HUES6 (cell line): ENCODE measurements at regions not wholly inside any gene's neighbourhood (a gene's known extent, or its start where the extent isn't known, plus 50 kb on each side); places are given as distances from the start of the nearest gene placed in this dataset.

ENCODE experiments used
- H3K27ac ChIP-seq: 2 replicates; pipeline ENCODE4 v1.7.0; 2013; ENCODE audit warnings: low read depth, mild to moderate bottlenecking, low read length, inconsistent platforms
- H3K27me3 ChIP-seq: 2 replicates; pipeline ENCODE4 v1.6.1; 2013; ENCODE audit warnings: low read length; ENCODE audit not compliant: control insufficient read depth, insufficient read depth
- H3K36me3 ChIP-seq: 2 replicates; pipeline ENCODE4 v1.6.1; 2013; ENCODE audit warnings: low read length; ENCODE audit not compliant: control insufficient read depth, insufficient read depth
- H3K4me1 ChIP-seq: 2 replicates; pipeline ENCODE4 v1.6.1; 2013; ENCODE audit warnings: low read length; ENCODE audit not compliant: control insufficient read depth, insufficient read depth
- H3K4me3 ChIP-seq: 2 replicates; pipeline ENCODE4 v1.5.1; 2013; ENCODE audit warnings: low read depth, low read length
- H3K9ac ChIP-seq: one replicate; pipeline ENCODE4 v1.6.1; 2013; ENCODE audit warnings: mild to moderate bottlenecking, low read length
- H3K9me3 ChIP-seq: 2 replicates; pipeline ENCODE4 v1.6.1; 2013; ENCODE audit warnings: low read depth, low read length; ENCODE audit not compliant: control insufficient read depth, insufficient read depth

DNA sequence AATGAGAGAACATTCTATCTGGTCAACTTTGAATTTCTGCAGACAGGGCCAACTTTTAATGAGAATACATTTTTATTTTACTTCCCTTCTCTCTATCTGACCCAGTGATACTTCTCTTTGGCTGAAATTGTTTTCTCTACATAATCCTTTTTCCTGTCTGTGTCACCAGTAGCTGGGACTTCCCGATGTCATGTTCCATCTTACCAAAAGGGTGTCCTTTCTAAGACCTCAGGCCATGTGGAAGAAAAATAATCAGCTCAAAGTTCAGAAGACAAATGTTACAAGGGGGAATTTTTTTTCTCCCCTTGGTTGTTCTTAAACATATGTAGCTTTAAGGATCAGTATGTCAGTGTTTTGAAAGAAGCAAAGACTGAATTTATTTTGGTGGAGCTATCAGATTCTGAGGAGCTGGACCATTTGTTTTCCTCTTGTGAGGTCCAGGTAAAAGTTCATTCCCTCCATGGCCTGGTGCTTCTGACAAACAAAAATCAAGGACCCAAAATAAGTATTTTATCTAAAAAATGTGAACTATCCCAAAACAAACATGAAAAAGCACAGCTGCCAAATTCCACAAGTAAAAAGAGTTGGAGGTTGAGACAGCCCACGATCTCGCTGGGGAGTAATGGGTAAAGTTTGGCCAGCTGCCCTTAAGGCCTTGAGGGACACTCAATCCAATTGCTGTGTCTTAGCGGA, 859.4 kb upstream of the NR2F2 start:
- no peak overlapping the region for H3K9ac ChIP-seq
- H3K27ac ChIP-seq: no peak overlapping the region
- no peak overlapping the region for H3K4me3 ChIP-seq
- H3K4me1 ChIP-seq: no peaks in the 10 kb centered on the region
- no peaks in the 10 kb centered on the region for H3K27me3 ChIP-seq
- no peaks in the 10 kb centered on the region for H3K36me3 ChIP-seq
- H3K9me3 ChIP-seq: no peaks in the 10 kb centered on the region

DNA sequence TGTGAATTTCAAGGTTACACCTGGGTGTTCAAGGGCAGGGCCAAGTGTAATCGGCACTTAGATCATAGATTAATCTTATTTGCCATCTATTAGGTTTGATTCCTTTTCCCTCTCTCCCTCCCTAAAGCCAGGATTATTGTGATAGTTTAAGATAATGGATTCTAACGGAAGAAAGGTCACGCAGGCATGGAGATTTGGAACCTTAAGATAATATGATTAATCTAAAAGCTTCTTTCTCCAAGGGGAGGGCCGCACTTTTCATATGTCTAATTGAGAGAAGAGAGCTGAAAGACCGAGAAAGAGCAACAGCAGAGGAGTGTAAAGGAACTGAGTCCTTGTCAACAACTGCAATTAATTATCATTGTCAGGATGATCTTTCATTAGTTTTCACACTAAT, 858.8 kb upstream of the NR2F2 start:
- Histone ChIP-seq H3K27me3 (no peaks in the 10 kb centered on the region), H3K9ac (no peak overlapping the region), H3K4me1 (no peaks in the 10 kb centered on the region), H3K9me3 (no peaks in the 10 kb centered on the region), H3K4me3 (no peak overlapping the region), H3K27ac (no peak overlapping the region), H3K36me3 (no peaks in the 10 kb centered on the region)

DNA sequence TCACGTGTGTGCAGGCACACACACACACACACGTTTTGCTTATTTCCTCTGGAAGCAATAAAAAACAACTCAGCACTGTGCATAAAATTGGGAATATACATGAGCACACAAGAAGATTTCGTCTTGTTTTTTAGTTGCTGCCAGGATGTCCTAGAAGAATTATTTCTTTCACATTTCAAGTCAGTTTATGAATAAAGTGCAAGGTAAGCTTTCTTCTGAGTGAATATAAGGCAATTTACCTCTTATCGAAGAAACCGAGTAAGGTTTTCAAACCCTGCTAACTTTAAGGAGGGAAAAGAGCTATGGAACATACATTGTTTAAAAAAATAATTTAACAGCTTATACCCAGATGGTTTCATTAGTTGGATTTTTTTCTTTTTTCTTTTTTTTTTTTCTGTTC, 855.4 kb upstream of the NR2F2 start:
- no peaks in the 10 kb centered on the region for H3K27me3 ChIP-seq
- H3K4me1 ChIP-seq: no peaks in the 10 kb centered on the region
- H3K27ac ChIP-seq: no peak overlapping the region
- H3K9me3 ChIP-seq: no peaks in the 10 kb centered on the region
- no peaks in the 10 kb centered on the region for H3K36me3 ChIP-seq
- H3K4me3 ChIP-seq: no peak overlapping the region
- H3K9ac ChIP-seq: no peak overlapping the region

DNA sequence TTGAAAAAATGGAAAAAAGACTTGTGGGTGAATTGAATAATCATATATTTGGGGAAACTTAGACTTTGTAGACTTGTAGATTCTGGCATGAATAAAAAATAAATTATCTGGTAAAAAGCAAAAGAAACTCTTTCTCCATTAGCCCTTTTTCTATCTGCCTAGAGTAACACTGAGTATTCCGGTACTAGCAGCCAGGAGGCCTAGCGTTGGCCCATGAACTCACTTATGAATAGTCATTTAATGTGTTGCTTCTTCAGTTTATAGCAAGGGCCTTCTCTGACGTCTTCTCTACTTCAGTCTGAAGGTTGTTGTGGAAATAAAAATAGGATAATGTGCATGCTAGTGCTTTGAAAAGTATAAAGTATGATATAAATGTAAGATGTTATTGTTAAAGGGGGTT, 851.2 kb upstream of the NR2F2 start:
- Histone ChIP-seq H3K4me1 (no peaks in the 10 kb centered on the region), H3K9me3 (no peaks in the 10 kb centered on the region), H3K9ac (no peak overlapping the region), H3K36me3 (no peaks in the 10 kb centered on the region), H3K27ac (no peak overlapping the region), H3K27me3 (no peaks in the 10 kb centered on the region), H3K4me3 (no peak overlapping the region)

DNA sequence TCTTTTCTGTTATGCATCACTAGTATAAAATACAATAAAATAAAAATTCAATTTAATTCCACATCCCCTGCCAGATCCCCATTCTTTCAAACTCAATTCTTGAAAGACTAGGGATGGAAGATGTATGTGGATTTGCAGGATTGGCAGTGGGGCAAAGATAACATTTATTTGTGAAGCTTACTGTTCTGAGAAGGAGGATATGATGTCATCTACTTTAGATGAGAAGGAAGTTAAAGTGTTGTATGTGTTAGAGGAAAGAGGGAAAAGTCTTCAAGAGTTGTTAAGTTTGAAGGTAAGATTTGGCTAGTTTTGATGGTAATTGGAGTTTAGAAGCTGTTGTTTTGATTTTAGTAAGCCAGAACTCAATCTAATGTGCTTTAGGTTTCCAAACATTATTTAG, 845.1 kb upstream of the NR2F2 start:
- H3K9me3 ChIP-seq: no peaks in the 10 kb centered on the region
- no peaks in the 10 kb centered on the region for H3K27me3 ChIP-seq
- H3K27ac ChIP-seq: no peak overlapping the region
- H3K36me3 ChIP-seq: no peaks in the 10 kb centered on the region
- H3K9ac ChIP-seq: no peak overlapping the region
- no peak overlapping the region for H3K4me3 ChIP-seq
- no peaks in the 10 kb centered on the region for H3K4me1 ChIP-seq

DNA sequence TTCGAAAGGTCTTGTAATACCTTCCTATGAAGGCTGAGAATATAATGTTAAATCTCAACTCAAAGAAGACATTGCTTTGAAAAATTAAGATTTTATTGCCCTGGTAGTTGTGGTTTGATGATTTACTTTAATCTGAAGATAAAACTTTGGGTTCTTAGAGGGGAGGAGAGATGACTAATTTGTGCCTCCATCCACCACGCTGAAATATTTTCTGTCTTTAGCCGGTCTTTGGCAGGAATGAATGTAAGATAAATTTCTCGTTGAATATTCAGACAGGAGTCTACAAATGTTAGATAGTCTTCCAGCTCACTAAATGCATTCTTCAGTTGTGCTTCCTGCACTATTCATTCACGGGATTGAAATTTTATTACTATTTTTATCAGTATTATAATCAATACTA, 844.3 kb upstream of the NR2F2 start:
- H3K27me3 ChIP-seq: no peaks in the 10 kb centered on the region
- no peaks in the 10 kb centered on the region for H3K36me3 ChIP-seq
- no peaks in the 10 kb centered on the region for H3K4me1 ChIP-seq
- H3K9me3 ChIP-seq: no peaks in the 10 kb centered on the region
- H3K27ac ChIP-seq: no peak overlapping the region
- no peak overlapping the region for H3K9ac ChIP-seq
- H3K4me3 ChIP-seq: no peak overlapping the region

DNA sequence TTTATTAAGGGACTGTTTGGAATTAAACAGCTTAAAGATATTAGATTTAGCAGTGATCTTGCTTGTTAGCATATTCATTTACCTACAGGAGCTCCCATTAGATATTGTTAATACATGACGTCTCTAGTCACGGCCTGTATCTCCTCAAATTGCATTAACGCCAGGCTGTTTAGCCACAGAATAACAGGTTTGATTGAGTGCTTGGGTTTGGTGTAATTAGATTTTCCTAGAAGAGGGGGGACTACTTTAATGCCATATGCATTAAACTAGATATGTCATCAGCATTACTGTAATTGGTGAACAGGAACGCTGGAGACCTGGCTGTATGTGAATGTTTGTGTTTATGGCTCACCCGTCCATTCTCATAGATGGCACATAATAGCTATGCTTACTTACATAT, 841.4 kb upstream of the NR2F2 start:
- Histone ChIP-seq H3K36me3 (no peaks in the 10 kb centered on the region), H3K27me3 (no peaks in the 10 kb centered on the region), H3K4me3 (no peak overlapping the region), H3K4me1 (no peaks in the 10 kb centered on the region), H3K9me3 (no peaks in the 10 kb centered on the region), H3K9ac (no peak overlapping the region), H3K27ac (no peak overlapping the region)

DNA sequence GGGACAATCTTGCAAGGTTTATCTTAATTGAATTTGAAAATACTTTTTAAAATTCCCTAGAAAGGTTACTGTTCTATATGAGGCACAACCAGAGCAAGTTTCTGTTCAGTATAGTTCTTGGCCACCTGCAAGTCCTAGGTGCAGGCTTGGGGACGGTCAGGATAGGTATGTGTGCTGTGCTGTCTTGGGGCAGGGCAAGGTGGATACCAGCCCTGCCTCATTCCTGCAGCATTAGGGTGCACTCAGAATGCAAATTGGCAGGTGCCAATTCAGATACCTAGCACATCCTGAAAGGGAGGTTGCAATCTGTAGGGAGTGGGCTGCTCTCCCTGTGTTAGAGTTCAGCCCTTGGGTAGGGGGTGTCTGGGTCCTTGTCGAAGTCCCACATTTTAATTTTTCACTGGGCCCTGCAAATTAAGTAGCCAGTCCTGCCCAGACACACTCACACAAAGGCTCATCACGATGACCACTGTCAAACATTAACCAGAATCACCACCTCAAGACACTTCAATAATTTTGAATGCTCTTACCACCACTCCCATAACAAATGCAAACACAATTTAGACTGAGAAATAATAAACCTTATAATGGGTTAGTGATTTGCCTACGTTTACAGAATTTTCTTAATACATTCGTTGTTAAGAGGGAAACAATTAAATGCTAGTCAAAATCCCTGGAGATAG, 838.0 kb upstream of the NR2F2 start:
- H3K27me3 ChIP-seq: no peaks in the 10 kb centered on the region
- no peak overlapping the region for H3K27ac ChIP-seq
- no peak overlapping the region for H3K4me3 ChIP-seq
- no peak overlapping the region for H3K9ac ChIP-seq
- H3K4me1 ChIP-seq: peaks cover 7% of the 10 kb centered on the region; the same call in 1 of the 2 replicates
- H3K9me3 ChIP-seq: no peaks in the 10 kb centered on the region
- no peaks in the 10 kb centered on the region for H3K36me3 ChIP-seq

DNA sequence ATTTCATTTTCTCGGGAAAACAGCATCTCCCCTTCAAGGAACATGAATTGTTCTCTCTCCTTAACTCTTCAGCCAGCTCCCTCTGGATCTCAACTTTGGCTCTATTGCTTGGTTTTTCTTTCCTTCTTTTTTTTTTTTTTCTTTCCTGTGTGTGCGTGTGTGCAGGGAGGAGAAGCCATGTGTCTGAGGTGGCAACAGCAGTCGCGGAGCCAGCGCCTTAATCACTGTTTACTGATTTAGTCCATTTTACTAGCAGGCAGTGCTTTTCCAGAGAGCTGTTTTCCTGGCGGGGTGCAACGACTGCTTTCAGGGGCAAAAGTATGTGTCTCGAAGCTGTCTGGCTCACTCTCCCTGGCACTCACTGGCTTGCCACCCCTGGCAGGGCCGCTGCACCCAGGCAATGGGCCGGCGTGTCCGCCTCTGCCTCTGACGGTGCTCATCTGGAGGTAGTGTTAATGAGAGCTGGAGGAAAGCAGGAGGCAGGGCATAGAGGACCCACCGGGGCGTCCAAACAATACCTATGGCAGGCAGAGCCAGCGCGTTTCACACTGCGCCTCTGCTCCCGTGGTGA, 835.4 kb upstream of the NR2F2 start:
- Histone ChIP-seq H3K27me3 (no peaks in the 10 kb centered on the region), H3K4me3 (no peak overlapping the region), H3K36me3 (no peaks in the 10 kb centered on the region), H3K27ac (no peak overlapping the region), H3K9ac (no peak overlapping the region), H3K9me3 (no peaks in the 10 kb centered on the region), H3K4me1 (peaks cover 7% of the 10 kb centered on the region; the same call in 1 of the 2 replicates)

DNA sequence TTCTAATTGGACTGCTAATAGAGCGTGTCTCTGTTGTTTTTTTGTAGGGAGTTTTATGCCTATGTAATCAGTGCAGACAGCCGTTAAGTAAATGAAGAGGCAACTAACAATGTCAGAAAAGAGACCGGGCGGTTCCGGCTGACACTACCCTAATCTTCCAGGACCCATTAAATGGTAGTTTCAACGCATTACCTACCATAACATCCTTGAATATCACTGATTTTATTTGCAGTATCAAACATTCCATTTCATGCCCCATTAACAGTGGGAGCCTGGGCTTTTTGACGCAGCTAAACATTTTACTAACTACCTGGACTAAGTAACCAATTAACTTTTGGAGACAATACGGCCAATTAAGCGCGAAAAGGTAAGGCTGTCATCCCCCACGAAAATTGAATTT, 832.9 kb upstream of the NR2F2 start:
- H3K9ac ChIP-seq: no peak overlapping the region
- no peaks in the 10 kb centered on the region for H3K9me3 ChIP-seq
- no peaks in the 10 kb centered on the region for H3K36me3 ChIP-seq
- no peaks in the 10 kb centered on the region for H3K27me3 ChIP-seq
- H3K27ac ChIP-seq: no peak overlapping the region
- no peak overlapping the region for H3K4me3 ChIP-seq
- H3K4me1 ChIP-seq: peaks cover 7% of the 10 kb centered on the region; the same call in 1 of the 2 replicates

DNA sequence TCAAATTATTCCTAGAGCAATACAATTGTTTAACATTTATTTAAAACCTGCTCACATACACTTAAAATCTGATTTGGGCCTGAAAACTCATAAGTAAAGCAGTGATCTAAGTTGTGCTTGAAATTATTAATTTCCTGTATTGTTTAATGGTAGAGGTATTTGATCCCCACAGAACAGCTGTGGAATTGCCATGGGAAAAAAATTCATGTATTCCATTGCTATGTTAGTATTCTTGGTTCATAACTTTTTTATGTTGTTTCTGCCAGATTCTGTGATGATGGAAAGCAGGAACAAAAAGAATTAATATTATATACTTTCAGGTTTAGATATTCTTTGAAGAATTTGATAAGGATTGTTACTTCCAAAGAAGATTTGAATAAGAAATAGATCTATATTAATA, 831.5 kb upstream of the NR2F2 start:
- no peak overlapping the region for H3K9ac ChIP-seq
- H3K4me3 ChIP-seq: no peak overlapping the region
- peaks cover 7% of the 10 kb centered on the region; the same call in 1 of the 2 replicates for H3K4me1 ChIP-seq
- no peaks in the 10 kb centered on the region for H3K27me3 ChIP-seq
- no peaks in the 10 kb centered on the region for H3K9me3 ChIP-seq
- no peaks in the 10 kb centered on the region for H3K36me3 ChIP-seq
- H3K27ac ChIP-seq: no peak overlapping the region
